ENCODE measurements at regions not wholly inside any gene's neighbourhood (a gene's known extent, or its start where the extent isn't known, plus 50 kb on each side); places are given as distances from the start of the nearest gene placed in this dataset.

DNA sequence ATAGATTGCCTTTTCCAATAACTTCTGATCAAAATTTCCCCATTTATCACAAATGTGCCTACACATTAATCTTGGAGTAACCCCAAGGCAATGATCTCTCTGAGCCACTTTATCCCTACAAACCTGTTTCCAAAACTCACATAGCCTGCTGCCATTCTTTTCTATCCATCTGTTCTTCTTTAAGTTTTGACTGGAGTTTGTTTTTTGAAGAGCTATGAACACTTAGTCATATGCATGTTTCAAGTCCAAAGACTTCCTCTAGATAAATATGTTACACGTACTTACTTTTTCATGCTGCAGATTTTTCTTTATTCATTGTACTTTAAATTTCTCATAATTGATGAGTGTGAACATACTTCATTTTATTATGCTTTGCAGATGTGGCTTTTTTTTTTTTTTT lies 488.9 kb upstream of the CITED2 start:
- Histone ChIP-seq H3K79me2 (ENCODE audit: low read length) (no peaks in the 10 kb centered on the region), H4K20me1 (ENCODE audit: insufficient read depth, low read length) (no peaks in the 10 kb centered on the region), H3K4me2 (ENCODE audit: low read depth, low read length) (no peak overlapping the region), H3F3A (ENCODE audit: insufficient read depth, low read length) (no peaks in the 10 kb centered on the region), H3K27me3 (replicated peaks; ENCODE audit: insufficient read depth, low read length) (no peaks in the 10 kb centered on the region), H3K9me3 (replicated peaks; ENCODE audit: insufficient read depth, low read length) (no peaks in the 10 kb centered on the region), H3K27ac (ENCODE audit: low read length) (no peak overlapping the region), H3K9me2 (replicated peaks; ENCODE audit: insufficient read depth, low read length) (no peaks in the 10 kb centered on the region), H2AFZ (ENCODE audit: low read length) (no peak overlapping the region), H3K9ac (ENCODE audit: low read length) (no peak overlapping the region), H3K4me3 (ENCODE audit: low read length) (no peak overlapping the region), H3K36me3 (replicated peaks; ENCODE audit: insufficient read depth, low read length) (no peaks in the 10 kb centered on the region), H3K4me1 (ENCODE audit: low read length) (no peaks in the 10 kb centered on the region)
- no peak for TF ChIP-seq EZH2phosphoT487 (IDR thresholded peaks at IDR 0.05; ENCODE audit: low read length)
- TF ChIP-seq EZH2 (optimal IDR thresholded peaks at IDR 0.05; ENCODE audit: low read depth, low read length), result no peak
- TF ChIP-seq, protein P1, sequence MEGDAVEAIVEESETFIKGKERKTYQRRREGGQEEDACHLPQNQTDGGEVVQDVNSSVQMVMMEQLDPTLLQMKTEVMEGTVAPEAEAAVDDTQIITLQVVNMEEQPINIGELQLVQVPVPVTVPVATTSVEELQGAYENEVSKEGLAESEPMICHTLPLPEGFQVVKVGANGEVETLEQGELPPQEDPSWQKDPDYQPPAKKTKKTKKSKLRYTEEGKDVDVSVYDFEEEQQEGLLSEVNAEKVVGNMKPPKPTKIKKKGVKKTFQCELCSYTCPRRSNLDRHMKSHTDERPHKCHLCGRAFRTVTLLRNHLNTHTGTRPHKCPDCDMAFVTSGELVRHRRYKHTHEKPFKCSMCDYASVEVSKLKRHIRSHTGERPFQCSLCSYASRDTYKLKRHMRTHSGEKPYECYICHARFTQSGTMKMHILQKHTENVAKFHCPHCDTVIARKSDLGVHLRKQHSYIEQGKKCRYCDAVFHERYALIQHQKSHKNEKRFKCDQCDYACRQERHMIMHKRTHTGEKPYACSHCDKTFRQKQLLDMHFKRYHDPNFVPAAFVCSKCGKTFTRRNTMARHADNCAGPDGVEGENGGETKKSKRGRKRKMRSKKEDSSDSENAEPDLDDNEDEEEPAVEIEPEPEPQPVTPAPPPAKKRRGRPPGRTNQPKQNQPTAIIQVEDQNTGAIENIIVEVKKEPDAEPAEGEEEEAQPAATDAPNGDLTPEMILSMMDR (IDR thresholded peaks at IDR 0.05; ENCODE audit: low read length), result no peak
- no peak for DNase-seq

- no peaks in the 10 kb centered on the region for H4K20me1 ChIP-seq (ENCODE audit: insufficient read depth, low read length)
- no peaks in the 10 kb centered on the region for H3K27me3 ChIP-seq (replicated peaks; ENCODE audit: insufficient read depth, low read length)
- no peaks in the 10 kb centered on the region for H3K36me3 ChIP-seq (replicated peaks; ENCODE audit: insufficient read depth, low read length)
- no peaks in the 10 kb centered on the region for H3K9me2 ChIP-seq (replicated peaks; ENCODE audit: insufficient read depth, low read length)
- no peak overlapping the region for H2AFZ ChIP-seq (ENCODE audit: low read length)
- no peak for TF ChIP-seq EZH2 (optimal IDR thresholded peaks at IDR 0.05; ENCODE audit: low read depth, low read length)
- TF ChIP-seq EZH2phosphoT487 (IDR thresholded peaks at IDR 0.05; ENCODE audit: low read length), result no peak
- TF ChIP-seq, protein P1 (IDR thresholded peaks at IDR 0.05; ENCODE audit: low read length), result no peak
- no peaks in the 10 kb centered on the region for H3F3A ChIP-seq (ENCODE audit: insufficient read depth, low read length)
- H3K4me2 ChIP-seq (ENCODE audit: low read depth, low read length), result no peak overlapping the region
- H3K4me3 ChIP-seq (ENCODE audit: low read length), result no peak overlapping the region
- H3K79me2 ChIP-seq (ENCODE audit: low read length), result no peaks in the 10 kb centered on the region
- H3K9ac ChIP-seq (ENCODE audit: low read length), result no peak overlapping the region
- no peak for DNase-seq
- H3K4me1 ChIP-seq (ENCODE audit: low read length), result no peaks in the 10 kb centered on the region
- H3K27ac ChIP-seq (ENCODE audit: low read length), result no peak overlapping the region
- H3K9me3 ChIP-seq (replicated peaks; ENCODE audit: insufficient read depth, low read length), result no peaks in the 10 kb centered on the region
Observed at GRCh38 chr6:139862311-139862710, 487.9 kb upstream of the CITED2 start.

GRCh38 chr6:139860203-139860602 lies 485.8 kb upstream of the CITED2 start:
- Histone ChIP-seq H3K4me3 (ENCODE audit: low read length) (no peak overlapping the region), H2AFZ (ENCODE audit: low read length) (no peak overlapping the region), H3K9me2 (replicated peaks; ENCODE audit: insufficient read depth, low read length) (no peaks in the 10 kb centered on the region), H3K79me2 (ENCODE audit: low read length) (no peaks in the 10 kb centered on the region), H3K4me2 (ENCODE audit: low read depth, low read length) (no peak overlapping the region), H3K36me3 (replicated peaks; ENCODE audit: insufficient read depth, low read length) (no peaks in the 10 kb centered on the region), H3K4me1 (ENCODE audit: low read length) (no peaks in the 10 kb centered on the region), H3K27ac (ENCODE audit: low read length) (no peak overlapping the region), H3K9ac (ENCODE audit: low read length) (no peak overlapping the region), H4K20me1 (ENCODE audit: insufficient read depth, low read length) (no peaks in the 10 kb centered on the region), H3K27me3 (replicated peaks; ENCODE audit: insufficient read depth, low read length) (no peaks in the 10 kb centered on the region), H3F3A (ENCODE audit: insufficient read depth, low read length) (no peaks in the 10 kb centered on the region), H3K9me3 (replicated peaks; ENCODE audit: insufficient read depth, low read length) (no peaks in the 10 kb centered on the region)
- TF ChIP-seq EZH2phosphoT487 (IDR thresholded peaks at IDR 0.05; ENCODE audit: low read length), result no peak
- TF ChIP-seq, protein P1 (IDR thresholded peaks at IDR 0.05; ENCODE audit: low read length), result no peak
- no peak for TF ChIP-seq EZH2 (optimal IDR thresholded peaks at IDR 0.05; ENCODE audit: low read depth, low read length)
- no peak for DNase-seq
